ENCODE measurements at regions not wholly inside any gene's neighbourhood (a gene's known extent, or its start where the extent isn't known, plus 50 kb on each side); places are given as distances from the start of the nearest gene placed in this dataset.
"Not testable (repeated sequence)": the region's sequence is repeated elsewhere in the genome, so short reads cannot be mapped to it uniquely, and the experiment has no call there.

- in situ Hi-C loops (cut with HindIII; ENCODE audit: low pct_unique_long_range_greater_than_20kb, low sequenced_read_pairs): no loop called here
Measured at GRCh38 chr2:220782609-220783113, 789.4 kb downstream of the EPHA4 start.

GRCh38 chr2:220783671-220784070 is 788.4 kb downstream of the EPHA4 start:
- no peak for DNase-seq (ENCODE audit: low read depth, low spot score)
- in situ Hi-C loops (cut with HindIII; ENCODE audit: low pct_unique_long_range_greater_than_20kb, low sequenced_read_pairs): no loop called here

More at GRCh38 chr2:220782609-220783113, 789.4 kb downstream of the EPHA4 start:
- DNase-seq (ENCODE audit: low read depth, low spot score): no peak

GRCh38 chr2:220785178-220785577 is 786.9 kb downstream of the EPHA4 start:
- no peak for DNase-seq (ENCODE audit: low read depth, low spot score)
- in situ Hi-C loops (cut with HindIII; ENCODE audit: low pct_unique_long_range_greater_than_20kb, low sequenced_read_pairs): no loop called here

GRCh38 chr2:220786216-220786615 is 785.9 kb downstream of the EPHA4 start:
- in situ Hi-C loops (cut with HindIII; ENCODE audit: low pct_unique_long_range_greater_than_20kb, low sequenced_read_pairs): no loop called here
- DNase-seq (ENCODE audit: low read depth, low spot score): no peak

- no peak for DNase-seq (ENCODE audit: low read depth, low spot score)
- in situ Hi-C loops (cut with HindIII; ENCODE audit: low pct_unique_long_range_greater_than_20kb, low sequenced_read_pairs): no loop called here
Measured at GRCh38 chr2:220787251-220787650, 784.9 kb downstream of the EPHA4 start.

GRCh38 chr2:220789961-220790360 is 782.1 kb downstream of the EPHA4 start:
- in situ Hi-C loops (cut with HindIII; ENCODE audit: low pct_unique_long_range_greater_than_20kb, low sequenced_read_pairs): no loop called here
- no peak for DNase-seq (ENCODE audit: low read depth, low spot score)

- no peak for DNase-seq (ENCODE audit: low read depth, low spot score)
- in situ Hi-C loops (cut with HindIII; ENCODE audit: low pct_unique_long_range_greater_than_20kb, low sequenced_read_pairs): no loop called here
Measured at GRCh38 chr2:220795705-220796104, 776.4 kb downstream of the EPHA4 start.

GRCh38 chr2:220811115-220811514 is 761.0 kb downstream of the EPHA4 start:
- DNase-seq (ENCODE audit: low read depth, low spot score): no peak
- in situ Hi-C loops (cut with HindIII; ENCODE audit: low pct_unique_long_range_greater_than_20kb, low sequenced_read_pairs): no loop called here

GRCh38 chr2:220811952-220812570 is 760.0 kb downstream of the EPHA4 start:
- DNase-seq (ENCODE audit: low read depth, low spot score): no peak
- in situ Hi-C loops (cut with HindIII; ENCODE audit: low pct_unique_long_range_greater_than_20kb, low sequenced_read_pairs): no loop called here

- no peak for DNase-seq (ENCODE audit: low read depth, low spot score)
- in situ Hi-C loops (cut with HindIII; ENCODE audit: low pct_unique_long_range_greater_than_20kb, low sequenced_read_pairs): no loop called here
Measured at GRCh38 chr2:220814441-220814840, 757.7 kb downstream of the EPHA4 start.

GRCh38 chr2:220815698-220816097 is 756.4 kb downstream of the EPHA4 start:
- DNase-seq (ENCODE audit: low read depth, low spot score): no peak
- in situ Hi-C loops (cut with HindIII; ENCODE audit: low pct_unique_long_range_greater_than_20kb, low sequenced_read_pairs): no loop called here

- in situ Hi-C loops (cut with HindIII; ENCODE audit: low pct_unique_long_range_greater_than_20kb, low sequenced_read_pairs): no loop called here
- no peak for DNase-seq (ENCODE audit: low read depth, low spot score)
Measured at GRCh38 chr2:220821683-220822082, 750.4 kb downstream of the EPHA4 start.

- in situ Hi-C loops (cut with HindIII; ENCODE audit: low pct_unique_long_range_greater_than_20kb, low sequenced_read_pairs); DNase-seq (ENCODE audit: low read depth, low spot score): not testable (repeated sequence)
Measured at GRCh38 chr2:220823590-220823989, 748.5 kb downstream of the EPHA4 start.

- in situ Hi-C loops (cut with HindIII; ENCODE audit: low pct_unique_long_range_greater_than_20kb, low sequenced_read_pairs): no loop called here
Measured at GRCh38 chr2:220833446-220833845, 738.7 kb downstream of the EPHA4 start.

GRCh38 chr2:220835583-220835982 is 736.5 kb downstream of the EPHA4 start:
- in situ Hi-C loops (cut with HindIII; ENCODE audit: low pct_unique_long_range_greater_than_20kb, low sequenced_read_pairs): no loop called here

More at GRCh38 chr2:220833446-220833845, 738.7 kb downstream of the EPHA4 start:
- no peak for DNase-seq (ENCODE audit: low read depth, low spot score)

GRCh38 chr2:220837226-220837625 is 734.9 kb downstream of the EPHA4 start:
- no peak for DNase-seq (ENCODE audit: low read depth, low spot score)
- in situ Hi-C loops (cut with HindIII; ENCODE audit: low pct_unique_long_range_greater_than_20kb, low sequenced_read_pairs): no loop called here

More at GRCh38 chr2:220835583-220835982, 736.5 kb downstream of the EPHA4 start:
- no peak for DNase-seq (ENCODE audit: low read depth, low spot score)

- in situ Hi-C loops (cut with HindIII; ENCODE audit: low pct_unique_long_range_greater_than_20kb, low sequenced_read_pairs): no loop called here
- DNase-seq (ENCODE audit: low read depth, low spot score): no peak
Measured at GRCh38 chr2:220842901-220843665, 729.0 kb downstream of the EPHA4 start.

GRCh38 chr2:220845766-220846273 is 726.3 kb downstream of the EPHA4 start:
- in situ Hi-C loops (cut with HindIII; ENCODE audit: low pct_unique_long_range_greater_than_20kb, low sequenced_read_pairs): no loop called here
- no peak for DNase-seq (ENCODE audit: low read depth, low spot score)

- no peak for DNase-seq (ENCODE audit: low read depth, low spot score)
- in situ Hi-C loops (cut with HindIII; ENCODE audit: low pct_unique_long_range_greater_than_20kb, low sequenced_read_pairs): no loop called here
Measured at GRCh38 chr2:220847006-220847405, 725.1 kb downstream of the EPHA4 start.
